HuH-7.5 (cell line): ENCODE measurements at regions not wholly inside any gene's neighbourhood (a gene's known extent, or its start where the extent isn't known, plus 50 kb on each side); places are given as distances from the start of the nearest gene placed in this dataset.

Experiments used
- DNase-seq: peaks from one replicate; pipeline ENCODE4 v3.0.0; 2011; ENCODE audit warnings: low spot score

GRCh38 chr2:104321116-104321795 lies 532.7 kb upstream of the POU3F3 start:
- DNase-seq, result no peak

- DNase-seq, result no peak
These were observed 532.0 kb upstream of the POU3F3 start for GRCh38 chr2:104321796-104322349.

GRCh38 chr2:104332731-104333130 lies 521.2 kb upstream of the POU3F3 start:
- DNase-seq, result no peak

GRCh38 chr2:104337869-104338268 lies 516.0 kb upstream of the POU3F3 start:
- DNase-seq, result no peak

GRCh38 chr2:104340162-104340561 lies 513.8 kb upstream of the POU3F3 start:
- no peak for DNase-seq

- DNase-seq, result no peak
These were observed 512.8 kb upstream of the POU3F3 start for GRCh38 chr2:104340879-104341828.

- DNase-seq, result no peak
These were observed 509.6 kb upstream of the POU3F3 start for GRCh38 chr2:104344306-104344705.

GRCh38 chr2:104344985-104345384 lies 508.9 kb upstream of the POU3F3 start:
- DNase-seq, result no peak

GRCh38 chr2:104358122-104358521 lies 495.8 kb upstream of the POU3F3 start:
- DNase-seq, result no peak

GRCh38 chr2:104361414-104361813 lies 492.5 kb upstream of the POU3F3 start:
- DNase-seq, result no peak

GRCh38 chr2:104368089-104368488 lies 485.8 kb upstream of the POU3F3 start:
- no peak for DNase-seq

- DNase-seq, result no peak
These were observed 482.7 kb upstream of the POU3F3 start for GRCh38 chr2:104371087-104371781.

GRCh38 chr2:104375206-104375605 lies 478.7 kb upstream of the POU3F3 start:
- no peak for DNase-seq

- DNase-seq, result no peak
These were observed 475.0 kb upstream of the POU3F3 start for GRCh38 chr2:104378853-104379374.

- DNase-seq, result no peak
These were observed 469.0 kb upstream of the POU3F3 start for GRCh38 chr2:104384961-104385360.

GRCh38 chr2:104385743-104386142 lies 468.2 kb upstream of the POU3F3 start:
- DNase-seq, result no peak

GRCh38 chr2:104388296-104388695 lies 465.6 kb upstream of the POU3F3 start:
- no peak for DNase-seq

GRCh38 chr2:104402825-104403224 lies 451.1 kb upstream of the POU3F3 start:
- DNase-seq, result no peak

- DNase-seq, result no peak
These were observed 449.4 kb upstream of the POU3F3 start for GRCh38 chr2:104404526-104404925.

- no peak for DNase-seq
These were observed 448.3 kb upstream of the POU3F3 start for GRCh38 chr2:104405623-104406022.

GRCh38 chr2:104406261-104406726 lies 447.6 kb upstream of the POU3F3 start:
- DNase-seq, result no peak

- DNase-seq, result no peak
These were observed 446.3 kb upstream of the POU3F3 start for GRCh38 chr2:104407641-104408040.
